Suprapubic skin (tissue), 4 donors: ENCODE measurements at regions not wholly inside any gene's neighbourhood (a gene's known extent, or its start where the extent isn't known, plus 50 kb on each side); places are given as distances from the start of the nearest gene placed in this dataset.

Source experiments
- DNase-seq, 2 donors: peaks; one replicate each; pipeline ENCODE4 v3.0.0-alpha.2; 2019; ENCODE audit warnings: low spot score in 2 of 2
- H3K27ac ChIP-seq: fragments of 200-600 bp; sonication (generic); one replicate; pipeline ENCODE4 v1.5.1; 2019
- H3K27me3 ChIP-seq: fragments of 200-600 bp; sonication (generic); one replicate; pipeline ENCODE4 v1.5.1; 2019
- H3K36me3 ChIP-seq: fragments of 200-600 bp; sonication (generic); one replicate; pipeline ENCODE4 v1.5.1; 2019
- H3K4me1 ChIP-seq: fragments of 200-600 bp; sonication (generic); one replicate; pipeline ENCODE4 v1.5.1; 2019
- H3K4me3 ChIP-seq: fragments of 200-600 bp; sonication (generic); one replicate; pipeline ENCODE4 v1.5.1; 2019; ENCODE audit warnings: mild to moderate bottlenecking
- H3K9me3 ChIP-seq: fragments of 200-600 bp; sonication (generic); one replicate; pipeline ENCODE4 v1.5.1; 2019
- EP300 ChIP-seq: sonication (generic); formaldehyde crosslinking; IDR thresholded peaks from one replicate; pipeline ENCODE4 v1.6.1; 2017; ENCODE audit warnings: antibody characterized with exemption
- POLR2A ChIP-seq, 2 donors: fragments of 450-650 bp; IDR thresholded peaks; one replicate each; pipeline ENCODE4 v1.6.1; 2017; ENCODE audit warnings: antibody characterized with exemption in 2 of 2, mild to moderate bottlenecking in 2 of 2, moderate library complexity in 2 of 2
- POLR2AphosphoS5 ChIP-seq, 3 donors: sonication (generic); formaldehyde crosslinking; IDR thresholded peaks; one replicate each; pipeline ENCODE4 v1.6.1; 2017; ENCODE audit warnings: antibody characterized with exemption in 3 of 3
- WGBS: methylation state at CpG from one replicate; pipeline ENCODE4 v1.1.5; 2018; 5-methylcytosine and 5-hydroxymethylcytosine counted together
- TF ChIP-seq, protein P1 (sequence below), 2 donors: fragments of 200-600 bp in 1 of 2; fragments of 450-650 bp in 1 of 2; sonication (generic) in 1 of 2; IDR thresholded peaks; one replicate each; pipeline ENCODE4 v1.5.1; 2016 to 2019; ENCODE audit warnings: antibody characterized with exemption in 2 of 2, mild to moderate bottlenecking in 1 of 2, moderate library complexity in 1 of 2

DNA sequence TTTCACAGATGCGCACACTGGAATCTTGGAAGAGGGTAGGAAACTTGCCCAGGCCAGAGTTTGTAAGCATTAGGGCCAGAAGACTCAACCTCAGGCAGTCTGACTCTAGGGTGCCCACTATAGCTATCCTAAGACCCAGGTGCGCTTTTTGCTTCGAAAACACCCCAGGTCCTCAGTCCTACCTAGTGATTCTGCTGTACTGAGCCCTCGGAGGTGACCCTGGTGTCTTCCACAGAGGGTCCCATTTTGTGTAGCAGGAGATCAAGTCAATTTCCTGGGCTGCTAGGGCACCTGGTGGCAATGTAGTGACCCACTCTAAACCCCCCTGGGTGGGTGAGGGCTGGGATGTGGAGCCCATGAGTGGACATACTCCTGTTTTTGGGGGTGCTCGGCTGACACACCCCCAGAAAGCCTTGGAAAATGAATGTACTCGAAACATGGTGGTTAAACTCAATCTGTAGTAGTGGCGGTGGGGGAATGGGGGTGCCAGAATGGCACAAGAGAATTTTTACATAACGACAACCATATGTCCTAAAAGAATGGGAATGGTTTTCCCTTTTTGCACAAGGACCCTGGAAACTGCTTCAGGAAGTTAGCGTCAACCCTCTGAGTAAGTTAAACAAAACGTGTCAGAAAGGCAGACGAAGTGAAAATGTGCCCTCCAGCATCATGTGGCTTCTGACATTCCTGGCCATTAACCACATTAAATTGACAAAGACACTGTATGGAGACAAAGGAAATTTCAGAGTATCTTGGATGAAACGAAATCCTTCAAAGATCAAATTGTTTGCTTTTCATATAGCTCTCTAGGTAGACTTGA lies 218.0 kb upstream of the COPS8 start:
- TF ChIP-seq, protein P1, sequence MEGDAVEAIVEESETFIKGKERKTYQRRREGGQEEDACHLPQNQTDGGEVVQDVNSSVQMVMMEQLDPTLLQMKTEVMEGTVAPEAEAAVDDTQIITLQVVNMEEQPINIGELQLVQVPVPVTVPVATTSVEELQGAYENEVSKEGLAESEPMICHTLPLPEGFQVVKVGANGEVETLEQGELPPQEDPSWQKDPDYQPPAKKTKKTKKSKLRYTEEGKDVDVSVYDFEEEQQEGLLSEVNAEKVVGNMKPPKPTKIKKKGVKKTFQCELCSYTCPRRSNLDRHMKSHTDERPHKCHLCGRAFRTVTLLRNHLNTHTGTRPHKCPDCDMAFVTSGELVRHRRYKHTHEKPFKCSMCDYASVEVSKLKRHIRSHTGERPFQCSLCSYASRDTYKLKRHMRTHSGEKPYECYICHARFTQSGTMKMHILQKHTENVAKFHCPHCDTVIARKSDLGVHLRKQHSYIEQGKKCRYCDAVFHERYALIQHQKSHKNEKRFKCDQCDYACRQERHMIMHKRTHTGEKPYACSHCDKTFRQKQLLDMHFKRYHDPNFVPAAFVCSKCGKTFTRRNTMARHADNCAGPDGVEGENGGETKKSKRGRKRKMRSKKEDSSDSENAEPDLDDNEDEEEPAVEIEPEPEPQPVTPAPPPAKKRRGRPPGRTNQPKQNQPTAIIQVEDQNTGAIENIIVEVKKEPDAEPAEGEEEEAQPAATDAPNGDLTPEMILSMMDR (IDR thresholded peaks at IDR 0.05), result no peak
- TF ChIP-seq POLR2AphosphoS5 (IDR thresholded peaks at IDR 0.05), result no peak
- H3K4me3 ChIP-seq, result no peak overlapping the region
- peak in 1 of 2 donors; percentile 61 for DNase-seq
- no peak overlapping the region for H3K27ac ChIP-seq
- WGBS, result 79% methylated on average over 10 of the region's 12 CpGs
- no peaks in the 10 kb centered on the region for H3K27me3 ChIP-seq
- H3K36me3 ChIP-seq, result no peaks in the 10 kb centered on the region
- H3K4me1 ChIP-seq, result peaks cover 21% of the 10 kb centered on the region
- no peaks in the 10 kb centered on the region for H3K9me3 ChIP-seq

DNA sequence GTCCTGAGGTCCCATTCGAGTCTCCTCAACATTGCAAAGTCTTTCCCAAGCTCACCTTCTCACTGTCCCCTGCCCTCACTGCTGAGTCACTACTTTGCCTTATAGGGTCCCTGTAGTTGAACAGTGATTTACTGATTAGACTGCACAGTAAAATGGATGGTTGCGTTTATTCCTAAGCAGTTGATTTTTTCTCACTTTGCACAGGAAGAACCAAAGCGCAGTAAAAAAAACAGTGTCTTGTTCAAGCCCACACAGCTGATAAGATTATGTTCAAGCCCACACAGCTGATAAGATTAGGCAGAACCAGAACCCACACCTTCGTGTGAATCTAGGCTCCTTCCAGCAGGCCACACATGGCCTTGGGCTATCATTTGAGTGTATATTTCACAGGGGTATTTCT lies 215.3 kb upstream of the COPS8 start:
- DNase-seq, result peak in 1 of 2 donors; percentile 15
- Histone ChIP-seq H3K4me1 (peaks cover 21% of the 10 kb centered on the region), H3K27me3 (no peaks in the 10 kb centered on the region), H3K9me3 (no peaks in the 10 kb centered on the region), H3K36me3 (no peaks in the 10 kb centered on the region), H3K4me3 (no peak overlapping the region), H3K27ac (no peak overlapping the region)
- 60% methylated on average over 4 of the region's 4 CpGs for WGBS
- TF ChIP-seq POLR2AphosphoS5 (IDR thresholded peaks at IDR 0.05) (no peak), EP300 (no peak), POLR2A (IDR thresholded peaks at IDR 0.05) (no peak)
- TF ChIP-seq, protein P1 (IDR thresholded peaks at IDR 0.05), result no peak

DNA sequence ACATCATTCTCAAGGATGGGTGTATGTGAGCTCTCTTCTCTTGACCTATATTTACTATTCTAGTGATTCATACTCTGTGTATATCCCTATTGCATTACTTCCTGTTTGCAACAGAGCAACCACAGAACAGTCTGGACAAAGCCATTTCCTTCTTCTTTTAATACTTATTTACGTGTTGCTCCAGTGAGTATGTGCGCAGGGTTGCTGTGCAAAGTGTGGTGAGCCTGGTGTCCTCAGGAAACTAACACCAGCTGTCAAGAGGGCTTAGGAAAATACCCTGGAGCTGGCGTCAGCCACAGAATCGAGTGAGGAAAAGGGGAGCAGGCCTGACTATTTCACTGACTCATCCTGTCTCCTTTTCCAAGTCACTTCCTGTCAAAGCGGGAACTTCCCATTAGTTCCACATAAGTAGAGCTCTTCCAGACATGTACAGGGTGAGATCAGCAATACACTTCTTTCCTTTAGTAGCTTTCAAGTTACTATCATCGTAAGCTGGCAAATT lies 214.1 kb upstream of the COPS8 start:
- WGBS, result 21% methylated on average over 6 of the region's 6 CpGs
- TF ChIP-seq, protein P1 (IDR thresholded peaks at IDR 0.05), result no peak
- TF ChIP-seq POLR2A (IDR thresholded peaks at IDR 0.05), result no peak
- TF ChIP-seq EP300, result peak; percentile 53
- peak in 2 of 3 donors; percentile 18 to 27 for TF ChIP-seq POLR2AphosphoS5 (IDR thresholded peaks at IDR 0.05)
- DNase-seq, result peak; percentile 80 to 81
- Histone ChIP-seq H3K9me3 (no peaks in the 10 kb centered on the region), H3K4me3 (no peak overlapping the region), H3K27me3 (no peaks in the 10 kb centered on the region), H3K27ac (peak overlapping the region; percentile 64), H3K4me1 (peaks cover 30% of the 10 kb centered on the region), H3K36me3 (no peaks in the 10 kb centered on the region)

DNA sequence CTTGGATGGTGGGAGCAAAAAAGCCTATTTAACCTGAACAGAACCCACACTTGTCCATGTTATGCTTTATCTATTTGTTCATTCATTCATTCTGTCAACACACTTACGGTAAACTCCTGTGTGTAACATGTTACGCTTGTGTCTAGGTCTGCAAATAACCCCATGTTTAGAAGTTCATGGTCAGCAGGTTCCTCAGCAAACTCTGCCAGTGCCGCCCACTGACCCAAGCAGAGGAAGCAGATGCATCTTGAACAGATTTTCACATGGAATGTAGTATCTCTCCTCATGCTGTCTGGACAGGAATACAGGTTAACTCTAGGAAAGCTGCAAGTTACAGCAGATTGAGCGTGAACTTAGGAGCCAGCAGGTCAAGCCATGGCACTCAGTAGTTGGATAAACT lies 213.7 kb upstream of the COPS8 start:
- Histone ChIP-seq H3K27ac (peak overlapping the region; percentile 64), H3K27me3 (no peaks in the 10 kb centered on the region), H3K9me3 (no peaks in the 10 kb centered on the region), H3K4me3 (no peak overlapping the region), H3K4me1 (peaks cover 30% of the 10 kb centered on the region), H3K36me3 (no peaks in the 10 kb centered on the region)
- no peak for TF ChIP-seq POLR2AphosphoS5 (IDR thresholded peaks at IDR 0.05)
- TF ChIP-seq, protein P1 (IDR thresholded peaks at IDR 0.05), result no peak
- TF ChIP-seq POLR2A (IDR thresholded peaks at IDR 0.05), result no peak
- TF ChIP-seq EP300, result no peak
- DNase-seq, result peak in 1 of 2 donors; percentile 38
- 81% methylated on average over 4 of the region's 4 CpGs for WGBS

DNA sequence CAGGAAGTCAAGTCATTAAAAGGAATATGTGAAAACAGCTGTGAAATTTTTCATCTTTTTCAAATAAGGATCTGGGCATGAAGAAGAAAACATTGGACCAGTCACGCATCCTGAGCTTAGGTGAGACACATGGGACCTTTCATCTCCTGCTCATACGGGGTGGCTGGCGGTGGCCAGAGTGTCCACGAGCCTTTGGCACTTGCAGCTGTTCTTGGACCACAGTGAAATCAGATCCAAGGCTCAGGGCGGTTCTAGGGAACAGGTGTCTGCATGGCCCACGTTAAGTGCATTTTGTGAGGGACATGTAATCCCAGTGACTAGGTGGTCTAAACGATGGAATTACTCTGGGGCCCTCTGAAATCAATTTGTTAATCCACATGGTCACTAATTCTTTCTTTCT lies 212.7 kb upstream of the COPS8 start:
- H3K9me3 ChIP-seq, result no peaks in the 10 kb centered on the region
- no peak overlapping the region for H3K27ac ChIP-seq
- no peak for DNase-seq
- H3K27me3 ChIP-seq, result no peaks in the 10 kb centered on the region
- WGBS, result 90% methylated on average over 7 of the region's 7 CpGs
- no peak for TF ChIP-seq POLR2AphosphoS5 (IDR thresholded peaks at IDR 0.05)
- TF ChIP-seq, protein P1 (IDR thresholded peaks at IDR 0.05), result no peak
- no peaks in the 10 kb centered on the region for H3K36me3 ChIP-seq
- H3K4me3 ChIP-seq, result no peak overlapping the region
- peaks cover 30% of the 10 kb centered on the region for H3K4me1 ChIP-seq
